WTC11 (cell line): ENCODE measurements at regions not wholly inside any gene's neighbourhood (a gene's known extent, or its start where the extent isn't known, plus 50 kb on each side); places are given as distances from the start of the nearest gene placed in this dataset.

Experiments used
- ATAC-seq: fragments of 200-7000 bp; cut with Tn5 transposase; 2 replicates; pipeline ENCODE4 v1.10.0; 2021; ENCODE audit warnings: mild to moderate bottlenecking, moderate library complexity
- CTCF ChIA-PET: fragments of 300-600 bp; sonication (Branson Sonifier 250); formaldehyde crosslinking; loops from one replicate; lab custom pipeline; 2021; ENCODE audit warnings: antibody characterized with exemption; lab: Charles Lee
- POLR2A ChIA-PET: fragments of 350-600 bp; sonication (Branson Sonifier 250); formaldehyde crosslinking; loops from one replicate; lab custom pipeline; 2021; ENCODE audit warnings: antibody characterized with exemption; lab: Charles Lee
- DNase-seq: peaks from one replicate; pipeline ENCODE4 v3.0.0; 2021; ENCODE audit warnings: low spot score
- H3K27ac Mint-ChIP-seq: 2 replicates; pipeline ENCODE4 v1.8.0; 2021; ENCODE audit warnings: mixed read lengths
- H3K27me3 Mint-ChIP-seq: 2 replicates; pipeline ENCODE4 v1.8.0; 2021; ENCODE audit warnings: low read depth, mild to moderate bottlenecking, moderate library complexity, mixed read lengths
- H3K36me3 Mint-ChIP-seq: 2 replicates; pipeline ENCODE4 v1.8.0; 2021; ENCODE audit warnings: mixed read lengths
- H3K4me1 Mint-ChIP-seq: 2 replicates; pipeline ENCODE4 v1.8.0; 2022; ENCODE audit warnings: mixed read lengths
- H3K4me3 Mint-ChIP-seq: 2 replicates; pipeline ENCODE4 v1.8.0; 2021; ENCODE audit warnings: mild to moderate bottlenecking, moderate library complexity, mixed read lengths
- H3K9me3 Mint-ChIP-seq: 2 replicates; pipeline ENCODE4 v1.8.0; 2021; ENCODE audit warnings: mixed read lengths
- ATF2 ChIP-seq: sonication (generic); formaldehyde crosslinking; IDR thresholded peaks from 2 replicates; pipeline ENCODE4 v1.8.1; 2022; ENCODE audit warnings: low read depth, missing genetic modification reagents, borderline replicate concordance
- CDX4 ChIP-seq: fragments of 250-450 bp; sonication (Bioruptor Pico); IDR thresholded peaks from 2 replicates; pipeline ENCODE4 v1.9.0; 2021; ENCODE audit warnings: moderate library complexity, mild to moderate bottlenecking, inconsistent platforms, borderline replicate concordance
- CREM ChIP-seq: sonication (generic); formaldehyde crosslinking; IDR thresholded peaks from 2 replicates; pipeline ENCODE4 v1.8.1; 2022; ENCODE audit warnings: mild to moderate bottlenecking, missing genetic modification reagents, moderate library complexity
- CTCF ChIP-seq: fragments of 200-600 bp; IDR thresholded peaks from 2 replicates; pipeline ENCODE4 v1.8.0; 2022; ENCODE audit warnings: antibody characterized with exemption
- E2F1 ChIP-seq: sonication (generic); formaldehyde crosslinking; IDR thresholded peaks from 2 replicates; pipeline ENCODE4 v1.8.0; 2022; ENCODE audit warnings: mild to moderate bottlenecking, missing genetic modification reagents
- E2F4 ChIP-seq: sonication (generic); formaldehyde crosslinking; IDR thresholded peaks from 2 replicates; pipeline ENCODE4 v1.8.1; 2022; ENCODE audit warnings: low read depth, mild to moderate bottlenecking, moderate library complexity, missing genetic modification reagents, borderline replicate concordance
- EMX1 ChIP-seq: fragments of 250-450 bp; sonication (Bioruptor Pico); IDR thresholded peaks from 2 replicates; pipeline ENCODE4 v1.8.0; 2021; ENCODE audit warnings: mild to moderate bottlenecking
- GRHL2 ChIP-seq: fragments of 250-450 bp; sonication (Bioruptor Pico); IDR thresholded peaks from 2 replicates; pipeline ENCODE4 v1.8.0; 2022; ENCODE audit warnings: mild to moderate bottlenecking, moderate library complexity; ENCODE audit not compliant: insufficient replicate concordance, severe bottlenecking
- HMGA2 ChIP-seq: fragments of 250-450 bp; sonication (Bioruptor Pico); IDR thresholded peaks from 2 replicates; pipeline ENCODE4 v1.4.0; 2021; ENCODE audit warnings: mild to moderate bottlenecking, moderate library complexity
- MAX ChIP-seq: sonication (generic); formaldehyde crosslinking; IDR thresholded peaks from 2 replicates; pipeline ENCODE4 v1.8.0; 2022; ENCODE audit warnings: mild to moderate bottlenecking, missing genetic modification reagents
- NR2C2 ChIP-seq: sonication (generic); formaldehyde crosslinking; IDR thresholded peaks from 2 replicates; pipeline ENCODE4 v1.8.0; 2022; ENCODE audit warnings: mild to moderate bottlenecking, missing genetic modification reagents
- OVOL2 ChIP-seq: fragments of 250-450 bp; sonication (Bioruptor Pico); IDR thresholded peaks from 2 replicates; pipeline ENCODE4 v1.9.0; 2021; ENCODE audit warnings: mild to moderate bottlenecking, borderline replicate concordance
- SMAD3 ChIP-seq: sonication (generic); formaldehyde crosslinking; IDR thresholded peaks from 2 replicates; pipeline ENCODE4 v1.8.0; 2022; ENCODE audit warnings: missing genetic modification reagents, mild to moderate bottlenecking, borderline replicate concordance
- SOX15 ChIP-seq: fragments of 250-450 bp; sonication (Bioruptor Pico); IDR thresholded peaks from 2 replicates; pipeline ENCODE4 v1.9.0; 2021; ENCODE audit warnings: mild to moderate bottlenecking
- ZBTB21 ChIP-seq: sonication (generic); formaldehyde crosslinking; IDR thresholded peaks from 2 replicates; pipeline ENCODE4 v1.8.1; 2023; ENCODE audit warnings: mild to moderate bottlenecking, missing genetic modification reagents, borderline replicate concordance
- ZBTB43 ChIP-seq: sonication (generic); formaldehyde crosslinking; IDR thresholded peaks from 2 replicates; pipeline ENCODE4 v1.8.1; 2023; ENCODE audit warnings: mild to moderate bottlenecking, missing genetic modification reagents
- ZNF121 ChIP-seq: sonication (generic); formaldehyde crosslinking; IDR thresholded peaks from 2 replicates; pipeline ENCODE4 v1.8.0; 2023; ENCODE audit warnings: missing genetic modification reagents
- ZNF232 ChIP-seq: sonication (generic); formaldehyde crosslinking; IDR thresholded peaks from 2 replicates; pipeline ENCODE4 v1.8.0; 2022; ENCODE audit warnings: mild to moderate bottlenecking, missing genetic modification reagents
- ZNF532 ChIP-seq: fragments of 250-450 bp; sonication (Bioruptor Pico); IDR thresholded peaks from 2 replicates; pipeline ENCODE4 v1.9.0; 2021; ENCODE audit warnings: mild to moderate bottlenecking, borderline replicate concordance
- ZSCAN18 ChIP-seq: fragments of 250-450 bp; sonication (Bioruptor Pico); IDR thresholded peaks from 2 replicates; pipeline ENCODE4 v2.1.2; 2022; ENCODE audit warnings: mild to moderate bottlenecking, moderate library complexity

GRCh38 chr9:80503671-80504281 is 932.0 kb downstream of the TLE4 start:
- Mint-ChIP-seq H3K27ac (no peak overlapping the region), H3K4me3 (no peak overlapping the region)
- POLR2A ChIA-PET, result no interaction called here
- no peak for ATAC-seq
- TF ChIP-seq OVOL2 (CRISPR knock-in tag) (no peak), ZNF121 (CRISPR knock-in tag) (no peak), GRHL2 (CRISPR knock-in tag) (no peak), ZBTB21 (CRISPR knock-in tag) (no peak), NR2C2 (CRISPR knock-in tag) (no peak), CTCF (no peak), SMAD3 (CRISPR knock-in tag) (no peak), ZSCAN18 (no peak), SOX15 (no peak), ATF2 (no peak), CDX4 (CRISPR knock-in tag) (no peak), E2F1 (no peak), MAX (no peak), ZNF532 (no peak)
- TF ChIP-seq, all 79 proteins: peak for 0
- H3K9me3 Mint-ChIP-seq, result peaks cover 13% of the 10 kb centered on the region; the same call in 1 of the 2 replicates
- H3K27me3 Mint-ChIP-seq, result no peaks in the 10 kb centered on the region
- no peaks in the 10 kb centered on the region for H3K36me3 Mint-ChIP-seq
- H3K4me1 Mint-ChIP-seq, result peaks cover 21% of the 10 kb centered on the region
- DNase-seq, result no peak
- CTCF ChIA-PET, result no interaction called here

- H3K4me1 Mint-ChIP-seq, result peaks cover 13% of the 10 kb centered on the region
- H3K4me3 Mint-ChIP-seq, result no peak overlapping the region
- POLR2A ChIA-PET, result no interaction called here
- DNase-seq (no peak), ATAC-seq (no peak)
- H3K27me3 Mint-ChIP-seq, result no peaks in the 10 kb centered on the region
- H3K36me3 Mint-ChIP-seq, result no peaks in the 10 kb centered on the region
- H3K27ac Mint-ChIP-seq, result no peak overlapping the region
- 0 out of 2 replicates have a peak, but pooled peaks cover under 1% of the 10 kb centered on the region for H3K9me3 Mint-ChIP-seq
- CTCF ChIA-PET, result no interaction called here
- TF ChIP-seq SOX15, result no peak
- TF ChIP-seq ZBTB43 (CRISPR knock-in tag), result no peak
- no peak for TF ChIP-seq EMX1 (CRISPR knock-in tag)
- no peak for TF ChIP-seq HMGA2 (CRISPR knock-in tag)
- no peak for TF ChIP-seq E2F4 (CRISPR knock-in tag)
- TF ChIP-seq ZNF232 (CRISPR knock-in tag), result no peak
- TF ChIP-seq CREM (CRISPR knock-in tag), result no peak
These were observed 930.5 kb downstream of the TLE4 start for GRCh38 chr9:80502306-80502705.
